ENCODE measurements at regions not wholly inside any gene's neighbourhood (a gene's known extent, or its start where the extent isn't known, plus 50 kb on each side); places are given as distances from the start of the nearest gene placed in this dataset.
A peak's percentile ranks its signal among the peaks of the same experiment; 100 is the strongest.

DNA sequence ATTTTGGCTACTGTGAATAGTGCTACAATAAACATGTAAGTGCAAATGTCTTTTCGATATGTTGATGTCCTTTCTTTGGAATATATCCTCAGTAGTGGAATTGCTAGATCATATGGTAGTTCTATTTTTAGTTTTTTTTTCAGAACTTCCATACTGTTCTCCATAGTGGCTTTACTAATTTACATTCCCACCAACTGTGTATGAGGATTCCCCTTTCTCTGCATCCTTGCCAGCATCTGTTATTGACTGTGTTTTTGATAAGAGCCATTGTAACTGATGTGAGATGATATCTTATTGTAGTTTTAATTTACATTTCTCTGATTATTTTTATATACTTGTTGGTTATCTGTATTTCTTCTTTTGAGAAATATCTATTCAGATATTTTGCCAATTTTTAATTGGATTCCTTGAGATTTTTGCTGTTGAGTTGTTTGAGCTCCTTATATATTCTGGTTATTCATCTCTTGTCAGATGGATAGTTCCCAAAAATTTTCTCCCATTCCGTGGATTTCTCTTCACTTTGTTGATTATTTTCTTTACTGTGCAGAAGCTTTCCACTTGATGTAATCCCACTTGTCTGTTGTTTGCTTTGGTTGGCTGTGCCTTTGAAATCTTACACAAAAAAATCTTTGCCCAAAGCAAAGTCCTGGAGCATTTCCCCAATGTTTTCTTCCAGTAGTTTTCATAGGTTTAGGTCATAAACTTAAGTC lies 532.3 kb downstream of the PID1 start:
- no peak overlapping the region for H3K4ac ChIP-seq (ENCODE audit: low read depth, low read length)
- H4K8ac ChIP-seq (ENCODE audit: low read depth, low read length), result no peak overlapping the region
- no peak overlapping the region for H3K4me3 ChIP-seq (ENCODE audit: low read depth, low read length)
- H3K4me2 ChIP-seq (ENCODE audit: low read length), result no peak overlapping the region
- no peaks in the 10 kb centered on the region for H3K9me3 ChIP-seq (ENCODE audit: insufficient read depth, low read depth, low read length)
- H4K12ac ChIP-seq (ENCODE audit: low read depth, low read length), result no peak overlapping the region
- no peak overlapping the region for H3K9ac ChIP-seq (ENCODE audit: low read length)
- no peaks in the 10 kb centered on the region for H3K79me2 ChIP-seq (ENCODE audit: control insufficient read depth, insufficient read depth, low read length, poor library complexity)
- H2BK12ac ChIP-seq (ENCODE audit: low read length), result no peak overlapping the region
- no peak for DNase-seq
- no peak overlapping the region for H2AFZ ChIP-seq (ENCODE audit: insufficient read depth, low read length, poor library complexity)
- H4K91ac ChIP-seq (ENCODE audit: low read depth, low read length), result no peak overlapping the region
- H2BK120ac ChIP-seq (ENCODE audit: insufficient read depth, low read length, poor library complexity), result no peak overlapping the region
- H2AK5ac ChIP-seq (ENCODE audit: low read length), result no peak overlapping the region
- no peaks in the 10 kb centered on the region for H3K36me3 ChIP-seq (ENCODE audit: control insufficient read depth in 1 of 2, insufficient read depth in 2 of 2, low read length in 2 of 2)
- WGBS (ENCODE audit: extremely low coverage, insufficient coverage, insufficient read length), result no CpG with 5 or more reads among the region's 2 CpGs
- H2BK5ac ChIP-seq (ENCODE audit: low read depth, low read length, poor library complexity), result no peak overlapping the region
- H3K4me1 ChIP-seq (ENCODE audit: control insufficient read depth in 1 of 2, insufficient read depth in 2 of 2, low read length in 2 of 2), result no peaks in the 10 kb centered on the region
- H3K23ac ChIP-seq (ENCODE audit: low read length), result no peak overlapping the region
- H3K27me3 ChIP-seq (ENCODE audit: insufficient read depth, low read length), result no peaks in the 10 kb centered on the region
- no peak overlapping the region for H3K18ac ChIP-seq (ENCODE audit: low read length)
- H3K14ac ChIP-seq (ENCODE audit: low read length), result no peak overlapping the region
- no peaks in the 10 kb centered on the region for H3K79me1 ChIP-seq (ENCODE audit: low read length)
- no peak overlapping the region for H3K27ac ChIP-seq (ENCODE audit: low read depth, low read length)

DNA sequence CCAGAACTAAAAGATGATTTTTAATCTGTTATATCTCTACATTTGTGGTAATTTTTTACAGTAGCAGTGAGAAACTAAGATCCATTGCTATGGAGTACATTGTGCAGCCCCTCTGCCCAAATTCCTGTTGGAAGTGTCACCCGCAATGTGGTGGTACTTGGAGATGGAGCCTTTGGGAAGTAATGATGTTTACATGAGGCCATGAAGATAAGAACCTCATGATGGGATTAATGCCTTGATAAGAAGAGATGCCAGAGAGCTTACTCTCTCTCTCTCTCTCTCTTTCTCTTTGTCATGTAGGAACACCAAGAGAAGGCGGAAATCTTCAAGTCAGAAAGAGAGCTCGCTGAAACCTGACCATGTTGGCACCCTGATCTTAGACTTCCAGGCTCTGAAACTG lies 535.4 kb downstream of the PID1 start:
- H3K79me1 ChIP-seq (ENCODE audit: low read length), result no peaks in the 10 kb centered on the region
- H3K4me2 ChIP-seq (ENCODE audit: low read length), result no peak overlapping the region
- H2AK5ac ChIP-seq (ENCODE audit: low read length), result no peak overlapping the region
- no peak overlapping the region for H3K14ac ChIP-seq (ENCODE audit: low read length)
- H2AFZ ChIP-seq (ENCODE audit: insufficient read depth, low read length, poor library complexity), result no peak overlapping the region
- H4K91ac ChIP-seq (ENCODE audit: low read depth, low read length), result no peak overlapping the region
- no peak overlapping the region for H3K4ac ChIP-seq (ENCODE audit: low read depth, low read length)
- no CpG with 5 or more reads among the region's 3 CpGs for WGBS (ENCODE audit: extremely low coverage, insufficient coverage, insufficient read length)
- H3K36me3 ChIP-seq (ENCODE audit: control insufficient read depth in 1 of 2, insufficient read depth in 2 of 2, low read length in 2 of 2), result no peaks in the 10 kb centered on the region
- H3K4me1 ChIP-seq (ENCODE audit: control insufficient read depth in 1 of 2, insufficient read depth in 2 of 2, low read length in 2 of 2), result no peaks in the 10 kb centered on the region
- no peak overlapping the region for H4K12ac ChIP-seq (ENCODE audit: low read depth, low read length)
- H3K23ac ChIP-seq (ENCODE audit: low read length), result no peak overlapping the region
- H2BK12ac ChIP-seq (ENCODE audit: low read length), result no peak overlapping the region
- no peak overlapping the region for H4K8ac ChIP-seq (ENCODE audit: low read depth, low read length)
- H3K79me2 ChIP-seq (ENCODE audit: control insufficient read depth, insufficient read depth, low read length, poor library complexity), result no peaks in the 10 kb centered on the region
- no peak overlapping the region for H3K9ac ChIP-seq (ENCODE audit: low read length)
- H3K18ac ChIP-seq (ENCODE audit: low read length), result no peak overlapping the region
- H3K27ac ChIP-seq (ENCODE audit: low read depth, low read length), result no peak overlapping the region
- no peak overlapping the region for H3K4me3 ChIP-seq (ENCODE audit: low read depth, low read length)
- no peaks in the 10 kb centered on the region for H3K27me3 ChIP-seq (ENCODE audit: insufficient read depth, low read length)
- H2BK120ac ChIP-seq (ENCODE audit: insufficient read depth, low read length, poor library complexity), result no peak overlapping the region
- peak in 1 of 2 donors; percentile 7 for DNase-seq
- no peaks in the 10 kb centered on the region for H3K9me3 ChIP-seq (ENCODE audit: insufficient read depth, low read depth, low read length)
- H2BK5ac ChIP-seq (ENCODE audit: low read depth, low read length, poor library complexity), result no peak overlapping the region

DNA sequence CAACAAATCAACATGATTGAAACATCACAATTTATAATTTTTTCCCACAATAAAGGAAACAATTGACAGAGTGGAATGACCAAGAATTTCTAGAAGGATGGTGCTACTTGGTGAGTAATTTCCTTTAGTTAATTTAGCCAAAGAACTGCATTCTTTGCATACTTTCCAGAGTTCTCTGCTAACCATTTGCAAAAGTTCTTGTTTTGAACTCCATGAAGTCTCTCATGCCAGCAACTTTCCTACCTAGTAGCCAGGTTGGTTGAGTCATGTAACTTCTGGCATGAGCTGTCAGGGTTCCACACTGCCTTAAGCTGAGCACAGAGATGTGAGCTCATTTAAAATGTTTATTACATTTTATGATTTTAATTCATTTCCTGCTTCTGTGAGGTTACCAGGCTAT lies 539.6 kb downstream of the PID1 start:
- H3K9ac ChIP-seq (ENCODE audit: low read length), result no peak overlapping the region
- DNase-seq, result peak in 1 of 2 donors; percentile 13
- no peaks in the 10 kb centered on the region for H3K36me3 ChIP-seq (ENCODE audit: control insufficient read depth in 1 of 2, insufficient read depth in 2 of 2, low read length in 2 of 2)
- peaks cover 4% of the 10 kb centered on the region for H3K79me1 ChIP-seq (ENCODE audit: low read length)
- H3K4ac ChIP-seq (ENCODE audit: low read depth, low read length), result no peak overlapping the region
- no peak overlapping the region for H3K27ac ChIP-seq (ENCODE audit: low read depth, low read length)
- no peak overlapping the region for H3K23ac ChIP-seq (ENCODE audit: low read length)
- no peak overlapping the region for H4K8ac ChIP-seq (ENCODE audit: low read depth, low read length)
- no peak overlapping the region for H3K4me2 ChIP-seq (ENCODE audit: low read length)
- no peak overlapping the region for H4K12ac ChIP-seq (ENCODE audit: low read depth, low read length)
- no peak overlapping the region for H3K4me3 ChIP-seq (ENCODE audit: low read depth, low read length)
- H2AFZ ChIP-seq (ENCODE audit: insufficient read depth, low read length, poor library complexity), result no peak overlapping the region
- H2BK5ac ChIP-seq (ENCODE audit: low read depth, low read length, poor library complexity), result no peak overlapping the region
- H4K91ac ChIP-seq (ENCODE audit: low read depth, low read length), result no peak overlapping the region
- H3K9me3 ChIP-seq (ENCODE audit: insufficient read depth, low read depth, low read length), result no peaks in the 10 kb centered on the region
- no peaks in the 10 kb centered on the region for H3K27me3 ChIP-seq (ENCODE audit: insufficient read depth, low read length)
- no peaks in the 10 kb centered on the region for H3K79me2 ChIP-seq (ENCODE audit: control insufficient read depth, insufficient read depth, low read length, poor library complexity)
- H3K18ac ChIP-seq (ENCODE audit: low read length), result no peak overlapping the region
- no peak overlapping the region for H2BK12ac ChIP-seq (ENCODE audit: low read length)
- no peak overlapping the region for H3K14ac ChIP-seq (ENCODE audit: low read length)
- no peak overlapping the region for H2AK5ac ChIP-seq (ENCODE audit: low read length)
- H3K4me1 ChIP-seq (ENCODE audit: control insufficient read depth in 1 of 2, insufficient read depth in 2 of 2, low read length in 2 of 2), result peaks cover 4 to 5% of the 10 kb centered on the region in 2 experiments
- H2BK120ac ChIP-seq (ENCODE audit: insufficient read depth, low read length, poor library complexity), result no peak overlapping the region

- no CpG with 5 or more reads among the region's 5 CpGs for WGBS (ENCODE audit: extremely low coverage, insufficient coverage, insufficient read length)
- no peaks in the 10 kb centered on the region for H3K79me2 ChIP-seq (ENCODE audit: control insufficient read depth, insufficient read depth, low read length, poor library complexity)
These were observed 542.1 kb downstream of the PID1 start for GRCh38 chr2:228728961-228729360.

More at GRCh38 chr2:228728961-228729360, 542.1 kb downstream of the PID1 start:
- no peaks in the 10 kb centered on the region for H3K27me3 ChIP-seq (ENCODE audit: insufficient read depth, low read length)
- no peak overlapping the region for H3K4me2 ChIP-seq (ENCODE audit: low read length)
- no peaks in the 10 kb centered on the region for H3K9me3 ChIP-seq (ENCODE audit: insufficient read depth, low read depth, low read length)
- H4K91ac ChIP-seq (ENCODE audit: low read depth, low read length), result peak overlapping the region; percentile 64
- no peak overlapping the region for H3K4me3 ChIP-seq (ENCODE audit: low read depth, low read length)
- peaks cover 4 to 5% of the 10 kb centered on the region in 2 experiments for H3K4me1 ChIP-seq (ENCODE audit: control insufficient read depth in 1 of 2, insufficient read depth in 2 of 2, low read length in 2 of 2)
- no peak overlapping the region for H3K23ac ChIP-seq (ENCODE audit: low read length)
- no peak overlapping the region for H4K8ac ChIP-seq (ENCODE audit: low read depth, low read length)
- H2BK12ac ChIP-seq (ENCODE audit: low read length), result no peak overlapping the region
- peak overlapping the region; percentile 36 for H3K14ac ChIP-seq (ENCODE audit: low read length)
- H3K9ac ChIP-seq (ENCODE audit: low read length), result no peak overlapping the region
- H3K18ac ChIP-seq (ENCODE audit: low read length), result no peak overlapping the region
- H2AFZ ChIP-seq (ENCODE audit: insufficient read depth, low read length, poor library complexity), result no peak overlapping the region
- H3K27ac ChIP-seq (ENCODE audit: low read depth, low read length), result peak overlapping the region; percentile 88
- no peak overlapping the region for H3K4ac ChIP-seq (ENCODE audit: low read depth, low read length)
- no peak overlapping the region for H4K12ac ChIP-seq (ENCODE audit: low read depth, low read length)
- DNase-seq, result peak in 1 of 2 donors; percentile 2
- H3K36me3 ChIP-seq (ENCODE audit: control insufficient read depth in 1 of 2, insufficient read depth in 2 of 2, low read length in 2 of 2), result no peaks in the 10 kb centered on the region
- no peak overlapping the region for H2AK5ac ChIP-seq (ENCODE audit: low read length)
- H2BK5ac ChIP-seq (ENCODE audit: low read depth, low read length, poor library complexity), result peak overlapping the region; percentile 91
- H2BK120ac ChIP-seq (ENCODE audit: insufficient read depth, low read length, poor library complexity), result peak overlapping the region; percentile 57
- H3K79me1 ChIP-seq (ENCODE audit: low read length), result peaks cover 4% of the 10 kb centered on the region

Measured in trophoblast cell (in vitro differentiated cells and primary cell).